ENCODE measurements at regions not wholly inside any gene's neighbourhood (a gene's known extent, or its start where the extent isn't known, plus 50 kb on each side); places are given as distances from the start of the nearest gene placed in this dataset.

DNA sequence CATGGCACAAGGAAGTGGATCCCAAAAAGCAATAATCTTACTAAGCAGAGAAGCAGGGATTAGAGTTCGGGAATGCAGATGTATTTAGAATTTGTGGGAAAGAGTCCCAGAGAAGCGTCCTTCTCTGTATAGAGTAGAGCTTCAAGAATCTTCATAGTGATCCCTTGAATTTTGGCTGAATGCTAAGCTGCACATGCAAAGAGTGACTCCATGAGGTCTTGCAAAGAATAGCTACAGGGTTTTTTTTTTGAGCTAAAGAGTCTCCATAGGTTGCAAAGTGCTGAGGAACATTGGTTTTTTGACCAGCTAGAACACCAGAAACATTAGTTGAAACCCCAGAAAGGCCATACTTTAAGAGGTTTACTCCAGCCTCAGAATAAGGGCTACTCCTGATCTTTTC, 206.7 kb downstream of the CTH start:
- TF ChIP-seq, protein P1, sequence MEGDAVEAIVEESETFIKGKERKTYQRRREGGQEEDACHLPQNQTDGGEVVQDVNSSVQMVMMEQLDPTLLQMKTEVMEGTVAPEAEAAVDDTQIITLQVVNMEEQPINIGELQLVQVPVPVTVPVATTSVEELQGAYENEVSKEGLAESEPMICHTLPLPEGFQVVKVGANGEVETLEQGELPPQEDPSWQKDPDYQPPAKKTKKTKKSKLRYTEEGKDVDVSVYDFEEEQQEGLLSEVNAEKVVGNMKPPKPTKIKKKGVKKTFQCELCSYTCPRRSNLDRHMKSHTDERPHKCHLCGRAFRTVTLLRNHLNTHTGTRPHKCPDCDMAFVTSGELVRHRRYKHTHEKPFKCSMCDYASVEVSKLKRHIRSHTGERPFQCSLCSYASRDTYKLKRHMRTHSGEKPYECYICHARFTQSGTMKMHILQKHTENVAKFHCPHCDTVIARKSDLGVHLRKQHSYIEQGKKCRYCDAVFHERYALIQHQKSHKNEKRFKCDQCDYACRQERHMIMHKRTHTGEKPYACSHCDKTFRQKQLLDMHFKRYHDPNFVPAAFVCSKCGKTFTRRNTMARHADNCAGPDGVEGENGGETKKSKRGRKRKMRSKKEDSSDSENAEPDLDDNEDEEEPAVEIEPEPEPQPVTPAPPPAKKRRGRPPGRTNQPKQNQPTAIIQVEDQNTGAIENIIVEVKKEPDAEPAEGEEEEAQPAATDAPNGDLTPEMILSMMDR (conservative IDR thresholded peaks at IDR 0.05) = no peak
- TF ChIP-seq EZH2 (IDR thresholded peaks at IDR 0.05; ENCODE audit: low read depth) = no peak

Measured in PC-9 (cell line).